Mucosa of stomach (tissue), 1 donor: ENCODE measurements at regions not wholly inside any gene's neighbourhood (a gene's known extent, or its start where the extent isn't known, plus 50 kb on each side); places are given as distances from the start of the nearest gene placed in this dataset.

Experiments
- H3K27me3 ChIP-seq: one replicate; pipeline ENCODE4 v1.7.0; 2013; ENCODE audit warnings: mild to moderate bottlenecking, low read length; ENCODE audit not compliant: control insufficient read depth, insufficient read depth
- H3K36me3 ChIP-seq: one replicate; pipeline ENCODE4 v1.7.0; 2013; ENCODE audit warnings: low read length; ENCODE audit not compliant: control insufficient read depth, insufficient read depth
- H3K4me1 ChIP-seq: one replicate; pipeline ENCODE4 v1.7.0; 2013; ENCODE audit warnings: mild to moderate bottlenecking, low read length; ENCODE audit not compliant: control insufficient read depth, insufficient read depth
- H3K4me3 ChIP-seq: one replicate; pipeline ENCODE4 v1.7.0; 2013; ENCODE audit warnings: low read length
- H3K9ac ChIP-seq: one replicate; pipeline ENCODE4 v1.7.0; 2013; ENCODE audit warnings: mild to moderate bottlenecking, low read length, moderate library complexity
- H3K9me3 ChIP-seq: one replicate; pipeline ENCODE4 v1.7.0; 2013; ENCODE audit warnings: mild to moderate bottlenecking, low read length, moderate library complexity; ENCODE audit not compliant: control insufficient read depth
- donor health status: Pancreatic carcinoma.

GRCh38 chr10:11661441-11661840 lies 50.0 kb upstream of the USP6NL start:
- Histone ChIP-seq H3K9ac (no peak overlapping the region), H3K4me3 (no peak overlapping the region), H3K9me3 (no peaks in the 10 kb centered on the region), H3K4me1 (no peaks in the 10 kb centered on the region), H3K27me3 (no peaks in the 10 kb centered on the region), H3K36me3 (no peaks in the 10 kb centered on the region)
